SK-N-SH (cell line): ENCODE measurements at regions not wholly inside any gene's neighbourhood (a gene's known extent, or its start where the extent isn't known, plus 50 kb on each side); places are given as distances from the start of the nearest gene placed in this dataset.

Experiments
- CTCF ChIA-PET: fragments of 300-600, 350-600 bp; formaldehyde crosslinking; extraction: SDS; loops from one replicate; lab custom pipeline; 2021; lab: Yijun Ruan, JAX
- POLR2A ChIA-PET: fragments of 350-600 bp; sonication (Branson Sonifier 250); formaldehyde crosslinking; extraction: SDS; loops from one replicate; lab custom pipeline; 2020; ENCODE audit warnings: antibody characterized with exemption, inconsistent platforms; lab: Yijun Ruan, JAX
- DNase-seq: peaks from one replicate; pipeline ENCODE4 v3.0.0; 2012
- H2AFZ ChIP-seq: fragments of 200-600 bp; sonication (generic); 2 replicates; pipeline ENCODE4 v1.8.1; 2016; ENCODE audit warnings: antibody characterized with exemption, mild to moderate bottlenecking, low read depth
- H3F3A ChIP-seq: fragments of 200-600 bp; sonication (generic); replicated peaks from 2 replicates; pipeline ENCODE3; 2016; ENCODE audit warnings: antibody characterized with exemption, mild to moderate bottlenecking; ENCODE audit not compliant: insufficient read depth
- H3K27ac ChIP-seq, 2 experiments: fragments of 200-500 bp in 1 of 2; fragments of 200-600 bp in 1 of 2; sonication (Bioruptor generic) in 1 of 2; sonication (generic), shearing (Covaris generic) in 1 of 2; 2 replicates each; pipeline versions ENCODE4 v1.5.1 to v1.6.1; 2014 to 2016; ENCODE audit warnings: low read depth in 2 of 2, inconsistent platforms in 1 of 2, low read length in 1 of 2, mild to moderate bottlenecking in 1 of 2, mixed read lengths in 1 of 2
- H3K27me3 ChIP-seq: fragments of 200-600 bp; sonication (generic), shearing (Covaris generic); 2 replicates; pipeline ENCODE4 v1.6.1; 2016; ENCODE audit warnings: mixed run types; ENCODE audit not compliant: insufficient read depth
- H3K36me3 ChIP-seq, 2 experiments: fragments of 200-500 bp in 1 of 2; fragments of 200-600 bp in 1 of 2; sonication (Bioruptor generic) in 1 of 2; sonication (generic) in 1 of 2; replicated peaks in 1 of 2; 2 replicates each; pipeline versions ENCODE3 to v1.5.1; 2014 to 2016; ENCODE audit warnings: low read length in 1 of 2, mild to moderate bottlenecking in 1 of 2; ENCODE audit not compliant: insufficient read depth in 2 of 2, control insufficient read depth in 1 of 2
- H3K4me1 ChIP-seq, 2 experiments: fragments of 200-500 bp in 1 of 2; fragments of 200-600 bp in 1 of 2; sonication (Bioruptor generic) in 1 of 2; sonication (generic), shearing (Covaris generic) in 1 of 2; 2 replicates each; pipeline versions ENCODE4 v1.5.1 to v1.6.1; 2014 to 2016; ENCODE audit warnings: low read depth in 1 of 2, low read length in 1 of 2, mixed run types in 1 of 2; ENCODE audit not compliant: insufficient read depth in 2 of 2, control insufficient read depth in 1 of 2
- H3K4me2 ChIP-seq: fragments of 200-600 bp; sonication (generic), shearing (Covaris generic); 2 replicates; pipeline ENCODE4 v1.6.1; 2017; ENCODE audit warnings: mixed run types
- H3K4me3 ChIP-seq, 2 experiments: fragments of 200-500 bp in 1 of 2; fragments of 200-600 bp in 1 of 2; sonication (Bioruptor generic) in 1 of 2; sonication (generic), shearing (Covaris generic) in 1 of 2; 2 replicates each; pipeline versions ENCODE4 v1.5.1 to v1.8.1; 2014 to 2016; ENCODE audit warnings: low read depth in 2 of 2, inconsistent platforms in 1 of 2, low read length in 1 of 2, mild to moderate bottlenecking in 1 of 2, mixed read lengths in 1 of 2, moderate library complexity in 1 of 2
- H3K79me2 ChIP-seq: fragments of 200-600 bp; sonication (generic); 2 replicates; pipeline ENCODE4 v1.8.1; 2017; ENCODE audit warnings: mild to moderate bottlenecking; ENCODE audit not compliant: insufficient read depth
- H3K9ac ChIP-seq: fragments of 200-600 bp; sonication (generic); 2 replicates; pipeline ENCODE4 v1.6.1; 2017; ENCODE audit warnings: mixed run types
- H3K9me2 ChIP-seq: fragments of 200-600 bp; sonication (generic); 2 replicates; pipeline ENCODE4 v1.6.1; 2017; ENCODE audit warnings: mixed run types
- H3K9me3 ChIP-seq: fragments of 200-600 bp; sonication (generic); 2 replicates; pipeline ENCODE4 v1.6.1; 2017; ENCODE audit warnings: mixed run types, mild to moderate bottlenecking, moderate library complexity
- H4K20me1 ChIP-seq: fragments of 200-600 bp; sonication (generic); 2 replicates; pipeline ENCODE4 v1.6.1; 2017; ENCODE audit warnings: mild to moderate bottlenecking, mixed run types; ENCODE audit not compliant: insufficient read depth
- CHD2 ChIP-seq: fragments of 150-350 bp; IDR thresholded peaks from 2 replicates; pipeline ENCODE4 v1.6.1; 2018; ENCODE audit warnings: low read length; ENCODE audit not compliant: partially characterized antibody
- EP300 ChIP-seq, 2 experiments: IDR thresholded peaks; 2 replicates each; pipeline versions ENCODE4 v1.4.0 to v1.6.1; 2012; ENCODE audit warnings: borderline replicate concordance in 1 of 2, low read depth in 1 of 2, low read length in 1 of 2
- MEF2A ChIP-seq: IDR thresholded peaks from 2 replicates; pipeline ENCODE4 v1.4.0; 2012; ENCODE audit warnings: low read depth, borderline replicate concordance
- MXI1 ChIP-seq: IDR thresholded peaks from 2 replicates; pipeline ENCODE4 v1.6.1; 2012; ENCODE audit warnings: mild to moderate bottlenecking, low read depth, low read length, improper control_type of control experiment
- NFIC ChIP-seq: IDR thresholded peaks from 2 replicates; pipeline ENCODE4 v1.4.0; 2012; ENCODE audit warnings: borderline replicate concordance
- RAD21 ChIP-seq: IDR thresholded peaks from 2 replicates; pipeline ENCODE4 v1.6.1; 2012; ENCODE audit warnings: mild to moderate bottlenecking, low read length
- RCOR1 ChIP-seq: fragments of 150-350 bp; IDR thresholded peaks from 2 replicates; pipeline ENCODE4 v1.6.1; 2017; ENCODE audit warnings: antibody characterized with exemption, low read length
- REST ChIP-seq: IDR thresholded peaks from 2 replicates; pipeline ENCODE4 v1.6.1; 2012; ENCODE audit warnings: mild to moderate bottlenecking, low read depth, low read length, moderate library complexity
- RFX5 ChIP-seq: IDR thresholded peaks from 2 replicates; pipeline ENCODE4 v1.6.1; 2012; ENCODE audit warnings: mild to moderate bottlenecking, improper control_type of control experiment, low read length
- SIN3A ChIP-seq: IDR thresholded peaks from 2 replicates; pipeline ENCODE4 v1.6.1; 2012; ENCODE audit warnings: low read depth, mild to moderate bottlenecking, low read length, moderate library complexity, borderline replicate concordance
- TCF12 ChIP-seq: IDR thresholded peaks from 2 replicates; pipeline ENCODE4 v1.4.0; 2012
- TEAD4 ChIP-seq: IDR thresholded peaks from 2 replicates; pipeline ENCODE4 v1.4.0; 2012; ENCODE audit warnings: mild to moderate bottlenecking, borderline replicate concordance; ENCODE audit not compliant: insufficient read depth
- USF2 ChIP-seq: fragments of 150-350 bp; IDR thresholded peaks from 2 replicates; pipeline ENCODE4 v1.6.1; 2017; ENCODE audit warnings: antibody characterized with exemption, low read length, low read depth, borderline replicate concordance
- WGBS: methylation state at CpG from one replicate; pipeline ENCODE4 v1.1.6; 2017; ENCODE audit warnings: low lambda C conversion rate; 5-methylcytosine and 5-hydroxymethylcytosine counted together

GRCh38 chr1:80403471-80403893, 1397.0 kb upstream of the ADGRL4 start (continued):
- no peak for TF ChIP-seq SIN3A
- TF ChIP-seq TCF12 = peak; percentile 22; the same call in 1 of the 2 replicates
- TF ChIP-seq NFIC = no peak

GRCh38 chr1:80402625-80403024, 1396.1 kb upstream of the ADGRL4 start:
- no peaks in the 10 kb centered on the region for H3K79me2 ChIP-seq
- no peaks in the 10 kb centered on the region for H3K27me3 ChIP-seq
- H3K27ac ChIP-seq = no peak overlapping the region
- H3K4me1 ChIP-seq = peaks cover 0 to 9% of the 10 kb centered on the region in 2 experiments; a peak in 2 of 4 replicates
- no peak overlapping the region for H3K9ac ChIP-seq
- no peak overlapping the region for H3K4me3 ChIP-seq
- no peaks in the 10 kb centered on the region for H3K36me3 ChIP-seq
- no peaks in the 10 kb centered on the region for H4K20me1 ChIP-seq
- H3K9me2 ChIP-seq = no peaks in the 10 kb centered on the region
- no peak overlapping the region for H2AFZ ChIP-seq
- CTCF ChIA-PET = interaction anchor here (1.1 kb wide), 2 partner anchors 184 to 903 kb away, joined by 3 to 4 read pairs; no protein-coding TSS in a partner anchor
- no peak overlapping the region for H3K4me2 ChIP-seq
- no peak for TF ChIP-seq REST
- peak; percentile 38; the same call in 1 of the 2 replicates for TF ChIP-seq RCOR1
- TF ChIP-seq EP300 (IDR thresholded peaks at IDR 0.05; ENCODE audit: borderline replicate concordance in 1 of 2, low read depth in 1 of 2, low read length in 1 of 2) = peak in 1 of 2 experiments; percentile 54; a peak in 1 of 4 replicates
- TF ChIP-seq CHD2 = peak; percentile 14
- TF ChIP-seq, all 33 proteins: peak for 3
- Histone ChIP-seq H3F3A (no peaks in the 10 kb centered on the region), H3K9me3 (no peaks in the 10 kb centered on the region)
- 36% methylated on average over 3 of the region's 3 CpGs for WGBS
- POLR2A ChIA-PET = no interaction called here
- DNase-seq = peak; percentile 8

GRCh38 chr1:80401757-80402156, 1395.2 kb upstream of the ADGRL4 start:
- ChIA-PET POLR2A (no interaction called here), CTCF (interaction anchor here (1.1 kb wide), 2 partner anchors 183 to 904 kb away, joined by 3 to 4 read pairs; no protein-coding TSS in a partner anchor)
- Histone ChIP-seq H3K27ac (no peak overlapping the region), H3K9ac (no peak overlapping the region), H3K36me3 (no peaks in the 10 kb centered on the region), H3K9me3 (no peaks in the 10 kb centered on the region), H3F3A (no peaks in the 10 kb centered on the region), H4K20me1 (no peaks in the 10 kb centered on the region), H3K27me3 (no peaks in the 10 kb centered on the region), H3K9me2 (no peaks in the 10 kb centered on the region), H3K79me2 (no peaks in the 10 kb centered on the region), H2AFZ (no peak overlapping the region), H3K4me1 (peaks cover 0 to 9% of the 10 kb centered on the region in 2 experiments; a peak in 2 of 4 replicates), H3K4me2 (no peak overlapping the region), H3K4me3 (no peak overlapping the region)
- no peak for DNase-seq
- TF ChIP-seq NFIC (no peak), USF2 (no peak), EP300 (IDR thresholded peaks at IDR 0.05; ENCODE audit: borderline replicate concordance in 1 of 2, low read depth in 1 of 2, low read length in 1 of 2) (no peak), MXI1 (no peak), RAD21 (no peak), MEF2A (no peak), TEAD4 (no peak), RFX5 (no peak)
- 48% methylated on average over 1 of the region's 1 CpG for WGBS
